GM18505 (cell line): ENCODE measurements at regions not wholly inside any gene's neighbourhood (a gene's known extent, or its start where the extent isn't known, plus 50 kb on each side); places are given as distances from the start of the nearest gene placed in this dataset.

Experiments used
- ATAC-seq: cut with Tn5 transposase; IDR thresholded peaks from one replicate; pipeline ENCODE4 v1.9.1; 2021; ENCODE audit not compliant: unreplicated experiment
- POLR2A ChIP-seq: IDR thresholded peaks from 4 replicates; pipeline ENCODE4 v1.6.1; 2011; ENCODE audit warnings: borderline replicate concordance; ENCODE audit not compliant: insufficient read depth, insufficient read length; ENCODE audit errors: extremely low read depth

- no peak for ATAC-seq
Measured at GRCh38 chr14:100664231-100664630, 62.5 kb upstream of the DLK1 start.

GRCh38 chr14:100664841-100665510, 61.7 kb upstream of the DLK1 start:
- no peak for TF ChIP-seq POLR2A
- no peak for ATAC-seq

More at GRCh38 chr14:100664231-100664630, 62.5 kb upstream of the DLK1 start:
- no peak for TF ChIP-seq POLR2A

GRCh38 chr14:100665511-100666032, 61.1 kb upstream of the DLK1 start:
- no peak for ATAC-seq
- no peak for TF ChIP-seq POLR2A

GRCh38 chr14:100666403-100666802, 60.3 kb upstream of the DLK1 start:
- TF ChIP-seq POLR2A, result no peak
- ATAC-seq, result no peak

GRCh38 chr14:100666851-100667250, 59.8 kb upstream of the DLK1 start:
- no peak for ATAC-seq
- no peak for TF ChIP-seq POLR2A

GRCh38 chr14:100667656-100668055, 59.0 kb upstream of the DLK1 start:
- no peak for TF ChIP-seq POLR2A

GRCh38 chr14:100668352-100668751, 58.3 kb upstream of the DLK1 start:
- no peak for ATAC-seq
- TF ChIP-seq POLR2A, result no peak

More at GRCh38 chr14:100667656-100668055, 59.0 kb upstream of the DLK1 start:
- no peak for ATAC-seq

- ATAC-seq, result no peak
Measured at GRCh38 chr14:100669011-100669412, 57.7 kb upstream of the DLK1 start.

GRCh38 chr14:100669468-100669867, 57.2 kb upstream of the DLK1 start:
- ATAC-seq, result no peak
- TF ChIP-seq POLR2A, result no peak

More at GRCh38 chr14:100669011-100669412, 57.7 kb upstream of the DLK1 start:
- TF ChIP-seq POLR2A, result no peak

GRCh38 chr14:100670017-100670752, 56.5 kb upstream of the DLK1 start:
- TF ChIP-seq POLR2A, result no peak
- no peak for ATAC-seq

GRCh38 chr14:100670753-100671049, 56.0 kb upstream of the DLK1 start:
- no peak for ATAC-seq
- no peak for TF ChIP-seq POLR2A

- TF ChIP-seq POLR2A, result no peak
- no peak for ATAC-seq
Measured at GRCh38 chr14:100671386-100671901, 55.2 kb upstream of the DLK1 start.

GRCh38 chr14:100671906-100672305, 54.8 kb upstream of the DLK1 start:
- no peak for TF ChIP-seq POLR2A
- ATAC-seq, result no peak
